ENCODE measurements at regions not wholly inside any gene's neighbourhood (a gene's known extent, or its start where the extent isn't known, plus 50 kb on each side); places are given as distances from the start of the nearest gene placed in this dataset.

- Histone ChIP-seq H3K9me3 (ENCODE audit: control extremely low read depth in 1 of 3, control insufficient read depth in 2 of 3, insufficient read depth in 1 of 3, low read length in 2 of 3) (peaks cover 0 to 5% (median 0%) of the 10 kb centered on the region in 3 donors), H3K27ac (ENCODE audit: low read length in 2 of 2) (no peak overlapping the region), H3K79me2 (ENCODE audit: control insufficient read depth, insufficient read depth, low read length) (no peaks in the 10 kb centered on the region), H3K4me1 (ENCODE audit: control insufficient read depth in 2 of 2, insufficient read depth in 2 of 2, low read length in 2 of 2) (no peaks in the 10 kb centered on the region), H3K4me3 (ENCODE audit: control extremely low read depth in 1 of 5, extremely low read depth in 1 of 5, insufficient read depth in 1 of 5, low read depth in 2 of 5, low read length in 4 of 5) (no peak overlapping the region), H2AFZ (ENCODE audit: insufficient read depth, low read depth, low read length, poor library complexity, severe bottlenecking) (no peak overlapping the region), H3K36me3 (replicated peaks in 1 of 2; ENCODE audit: control extremely low read depth in 1 of 2, control insufficient read depth in 1 of 2, extremely low read depth in 1 of 2, insufficient read depth in 2 of 2, low read length in 1 of 2) (no peaks in the 10 kb centered on the region), H3K4me2 (replicated peaks; ENCODE audit: low read depth, low read length, poor library complexity, severe bottlenecking) (no peak overlapping the region), H4K20me1 (ENCODE audit: control insufficient read depth, insufficient read depth, low read length, poor library complexity, severe bottlenecking) (no peaks in the 10 kb centered on the region), H3K9ac (ENCODE audit: low read length) (no peak overlapping the region), H3K27me3 (replicated peaks in 1 of 4; ENCODE audit: control extremely low read depth in 1 of 4, control insufficient read depth in 3 of 4, insufficient read depth in 4 of 4, low read length in 3 of 4) (no peaks in the 10 kb centered on the region)
- Mint-ChIP-seq H3K4me1 (no peaks in the 10 kb centered on the region), H3K9me3 (ENCODE audit: insufficient read depth) (peaks cover 2% of the 10 kb centered on the region), H3K27me3 (no peaks in the 10 kb centered on the region), H3K4me3 (no peak overlapping the region), H3K27ac (no peak overlapping the region)
- TF ChIP-seq EZH2 (IDR thresholded peaks at IDR 0.05; ENCODE audit: borderline replicate concordance, insufficient read depth, low read depth, low read length, poor library complexity, severe bottlenecking) = no peak
- no peak for TF ChIP-seq CTCF (IDR thresholded peaks at IDR 0.05)
- WGBS (ENCODE audit: insufficient coverage) = 96% methylated on average over 2 of the region's 2 CpGs
- ChIA-PET CTCF (no interaction called here), POLR2A (no interaction called here)
- ATAC-seq (ENCODE audit: low read depth) (no peak), DNase-seq (no peak)
- intact Hi-C loops (cut with micrococcal nuclease) = no loop called here
These were observed 971.7 kb downstream of the ANKRD7 start for GRCh38 chr7:119196183-119196582.

GRCh38 chr7:119197172-119197876, 972.8 kb downstream of the ANKRD7 start:
- POLR2A ChIA-PET = no interaction called here

More at GRCh38 chr7:119197172-119197876, 972.8 kb downstream of the ANKRD7 start:
- peaks cover 2% of the 10 kb centered on the region for H3K9me3 Mint-ChIP-seq (ENCODE audit: insufficient read depth)
- no peak overlapping the region for H2AFZ ChIP-seq (ENCODE audit: insufficient read depth, low read depth, low read length, poor library complexity, severe bottlenecking)
- H3K4me1 Mint-ChIP-seq = no peaks in the 10 kb centered on the region
- no peaks in the 10 kb centered on the region for H3K27me3 ChIP-seq (replicated peaks in 1 of 4; ENCODE audit: control extremely low read depth in 1 of 4, control insufficient read depth in 3 of 4, insufficient read depth in 4 of 4, low read length in 3 of 4)
- H3K36me3 ChIP-seq (replicated peaks in 1 of 2; ENCODE audit: control extremely low read depth in 1 of 2, control insufficient read depth in 1 of 2, extremely low read depth in 1 of 2, insufficient read depth in 2 of 2, low read length in 1 of 2) = no peaks in the 10 kb centered on the region
- H3K9me3 ChIP-seq (ENCODE audit: control extremely low read depth in 1 of 3, control insufficient read depth in 2 of 3, insufficient read depth in 1 of 3, low read length in 2 of 3) = peaks cover 0 to 5% (median 0%) of the 10 kb centered on the region in 3 donors
- no peak overlapping the region for H3K27ac ChIP-seq (ENCODE audit: low read length in 2 of 2)
- CTCF ChIA-PET = no interaction called here
- no peak for ATAC-seq (ENCODE audit: low read depth)
- H3K4me3 Mint-ChIP-seq = no peak overlapping the region
- no peak overlapping the region for H3K4me2 ChIP-seq (replicated peaks; ENCODE audit: low read depth, low read length, poor library complexity, severe bottlenecking)
- intact Hi-C loops (cut with micrococcal nuclease) = no loop called here
- TF ChIP-seq CTCF (IDR thresholded peaks at IDR 0.05) (no peak), EZH2 (IDR thresholded peaks at IDR 0.05; ENCODE audit: borderline replicate concordance, insufficient read depth, low read depth, low read length, poor library complexity, severe bottlenecking) (no peak)
- H3K79me2 ChIP-seq (ENCODE audit: control insufficient read depth, insufficient read depth, low read length) = no peaks in the 10 kb centered on the region
- H3K9ac ChIP-seq (ENCODE audit: low read length) = no peak overlapping the region
- 81% methylated on average over 6 of the region's 9 CpGs for WGBS (ENCODE audit: insufficient coverage)
- DNase-seq = no peak
- H3K4me3 ChIP-seq (ENCODE audit: control extremely low read depth in 1 of 5, extremely low read depth in 1 of 5, insufficient read depth in 1 of 5, low read depth in 2 of 5, low read length in 4 of 5) = no peak overlapping the region
- H3K4me1 ChIP-seq (ENCODE audit: control insufficient read depth in 2 of 2, insufficient read depth in 2 of 2, low read length in 2 of 2) = no peaks in the 10 kb centered on the region
- H4K20me1 ChIP-seq (ENCODE audit: control insufficient read depth, insufficient read depth, low read length, poor library complexity, severe bottlenecking) = no peaks in the 10 kb centered on the region
- H3K27me3 Mint-ChIP-seq = no peaks in the 10 kb centered on the region
- no peak overlapping the region for H3K27ac Mint-ChIP-seq
